Right lobe of liver (tissue), 4 donors: ENCODE measurements at regions not wholly inside any gene's neighbourhood (a gene's known extent, or its start where the extent isn't known, plus 50 kb on each side); places are given as distances from the start of the nearest gene placed in this dataset.

Experiments
- POLR2A ChIP-seq: fragments of 450-650 bp; IDR thresholded peaks from one replicate; pipeline ENCODE4 v1.6.1; 2017; ENCODE audit warnings: antibody characterized with exemption, mild to moderate bottlenecking
- TF ChIP-seq, protein P1 (sequence below), 4 donors: fragments of 200-600 bp in 3 of 4; fragments of 450-650 bp in 1 of 4; IDR thresholded peaks; one replicate each; pipeline versions ENCODE4 v1.5.1 to v1.8.0; 2016 to 2022; ENCODE audit warnings: antibody characterized with exemption in 4 of 4, mild to moderate bottlenecking in 2 of 4
- donor health status: DM: no; HTN: no; CAD: no.
- donor health status: DM: no; HTN: no; CAD: no.
- donor health status: DM: no; HTN: yes; CAD: no.

GRCh38 chr1:47585141-47585902 lies 147.5 kb downstream of the FOXD2 start:
- TF ChIP-seq, protein P1, sequence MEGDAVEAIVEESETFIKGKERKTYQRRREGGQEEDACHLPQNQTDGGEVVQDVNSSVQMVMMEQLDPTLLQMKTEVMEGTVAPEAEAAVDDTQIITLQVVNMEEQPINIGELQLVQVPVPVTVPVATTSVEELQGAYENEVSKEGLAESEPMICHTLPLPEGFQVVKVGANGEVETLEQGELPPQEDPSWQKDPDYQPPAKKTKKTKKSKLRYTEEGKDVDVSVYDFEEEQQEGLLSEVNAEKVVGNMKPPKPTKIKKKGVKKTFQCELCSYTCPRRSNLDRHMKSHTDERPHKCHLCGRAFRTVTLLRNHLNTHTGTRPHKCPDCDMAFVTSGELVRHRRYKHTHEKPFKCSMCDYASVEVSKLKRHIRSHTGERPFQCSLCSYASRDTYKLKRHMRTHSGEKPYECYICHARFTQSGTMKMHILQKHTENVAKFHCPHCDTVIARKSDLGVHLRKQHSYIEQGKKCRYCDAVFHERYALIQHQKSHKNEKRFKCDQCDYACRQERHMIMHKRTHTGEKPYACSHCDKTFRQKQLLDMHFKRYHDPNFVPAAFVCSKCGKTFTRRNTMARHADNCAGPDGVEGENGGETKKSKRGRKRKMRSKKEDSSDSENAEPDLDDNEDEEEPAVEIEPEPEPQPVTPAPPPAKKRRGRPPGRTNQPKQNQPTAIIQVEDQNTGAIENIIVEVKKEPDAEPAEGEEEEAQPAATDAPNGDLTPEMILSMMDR (IDR thresholded peaks at IDR 0.05) = no peak
- TF ChIP-seq POLR2A = no peak
